Psoas muscle (tissue), 7 donors: ENCODE measurements at regions not wholly inside any gene's neighbourhood (a gene's known extent, or its start where the extent isn't known, plus 50 kb on each side); places are given as distances from the start of the nearest gene placed in this dataset.

Experiments
- ATAC-seq, 4 donors: fragments of 200-7000 bp; cut with Tn5 transposase; one replicate each; pipeline ENCODE4 v1.9.1; 2020; ENCODE audit warnings: moderate library complexity in 3 of 4, mild to moderate bottlenecking in 2 of 4
- DNase-seq, 2 donors: peaks; one replicate each; pipeline ENCODE4 v3.0.0-alpha.2; 2020
- H3K27ac ChIP-seq: fragments of 200-600 bp; one replicate; pipeline ENCODE4 v1.8.0; 2022
- H3K27me3 ChIP-seq, 3 donors: fragments of 200-600 bp in 1 of 3; one replicate each; pipeline versions ENCODE4 v1.6.1 to v1.8.0; 2013 to 2022; ENCODE audit warnings: low read length in 2 of 3, mild to moderate bottlenecking in 2 of 3, moderate library complexity in 1 of 3; ENCODE audit not compliant: insufficient read depth in 3 of 3
- H3K36me3 ChIP-seq, 2 donors: fragments of 200-600 bp in 1 of 2; one replicate each; pipeline versions ENCODE4 v1.6.1 to v1.8.0; 2013 to 2022; ENCODE audit warnings: low read depth in 1 of 2, mild to moderate bottlenecking in 1 of 2, moderate library complexity in 1 of 2; ENCODE audit not compliant: insufficient read depth in 1 of 2
- H3K4me1 ChIP-seq: fragments of 200-600 bp; one replicate; pipeline ENCODE4 v1.8.0; 2022
- H3K4me3 ChIP-seq: fragments of 200-600 bp; one replicate; pipeline ENCODE4 v1.8.0; 2022; ENCODE audit warnings: mild to moderate bottlenecking
- H3K9me3 ChIP-seq: fragments of 200-600 bp; one replicate; pipeline ENCODE4 v1.8.0; 2022
- CTCF ChIP-seq: fragments of 200-600 bp; IDR thresholded peaks from one replicate; pipeline ENCODE4 v1.8.0; 2022; ENCODE audit warnings: antibody characterized with exemption
- WGBS, 3 donors: extraction: QIAGEN DNeasy Blood & Tissue Kit; methylation state at CpG; one replicate each; pipeline versions ENCODE4 v1.1.6 to v1.1.7; 2013; 5-methylcytosine and 5-hydroxymethylcytosine counted together
- intact Hi-C, 2 donors: fragments of 100-400 bp; cut with DNase I; formaldehyde crosslinking; loops; one replicate each; pipeline versions ENCODE4 v1.11.0 to v1.14.2; 2022
- donor health status: healthy with polysubstance abuse.
- donor health status: DM: no; HTN: no; CAD: no; lungs with moderate emphysema.
- donor health status: Bipolar disorder and iron deficiency.
- donor health status: healthy.
- donor health status: DM: yes; HTN: yes; CAD: no.
- donor health status: DM: no; HTN: no; CAD: no.
- donor health status: DM: yes; HTN: yes; CAD: no.

- intact Hi-C loops: no loop called here
- no peaks in the 10 kb centered on the region for H3K9me3 ChIP-seq
- H3K36me3 ChIP-seq: no peaks in the 10 kb centered on the region
- ATAC-seq (no peak), DNase-seq (no peak)
- TF ChIP-seq CTCF: no peak
- H3K27ac ChIP-seq: no peak overlapping the region
- H3K27me3 ChIP-seq: no peaks in the 10 kb centered on the region
- H3K4me1 ChIP-seq: no peaks in the 10 kb centered on the region
- 65 to 83% (median 70%) methylated on average over 6 of the region's 6 CpGs for WGBS, 3 donors
- no peak overlapping the region for H3K4me3 ChIP-seq
These were observed 92.3 kb upstream of the BTG1 start for GRCh38 chr12:92237762-92238523.

GRCh38 chr12:92237262-92237661, 91.6 kb upstream of the BTG1 start:
- Histone ChIP-seq H3K4me3 (no peak overlapping the region), H3K9me3 (no peaks in the 10 kb centered on the region), H3K36me3 (no peaks in the 10 kb centered on the region), H3K27me3 (no peaks in the 10 kb centered on the region), H3K27ac (no peak overlapping the region), H3K4me1 (no peaks in the 10 kb centered on the region)
- DNase-seq (no peak), ATAC-seq (no peak)
- TF ChIP-seq CTCF: no peak
- intact Hi-C loops: no loop called here
- 90 to 100% (median 100%) methylated on average over 1 of the region's 1 CpG for WGBS, 3 donors

- 77 to 91% (median 88%) methylated on average over 7 of the region's 7 CpGs for WGBS, 3 donors
- no peaks in the 10 kb centered on the region for H3K36me3 ChIP-seq
- H3K9me3 ChIP-seq: no peaks in the 10 kb centered on the region
- H3K27ac ChIP-seq: no peak overlapping the region
- H3K4me1 ChIP-seq: no peaks in the 10 kb centered on the region
- no peak for DNase-seq
- TF ChIP-seq CTCF: no peak
- H3K27me3 ChIP-seq: no peaks in the 10 kb centered on the region
- H3K4me3 ChIP-seq: no peak overlapping the region
- no peak for ATAC-seq
- intact Hi-C loops: no loop called here
These were observed 90.2 kb upstream of the BTG1 start for GRCh38 chr12:92235703-92236472.

GRCh38 chr12:92234533-92234932, 88.9 kb upstream of the BTG1 start:
- Histone ChIP-seq H3K9me3 (no peaks in the 10 kb centered on the region), H3K27ac (no peak overlapping the region), H3K27me3 (no peaks in the 10 kb centered on the region), H3K36me3 (no peaks in the 10 kb centered on the region), H3K4me3 (no peak overlapping the region), H3K4me1 (no peaks in the 10 kb centered on the region)
- intact Hi-C loops: no loop called here
- no peak for TF ChIP-seq CTCF
- ATAC-seq (no peak), DNase-seq (no peak)
- WGBS, 3 donors: 93 to 100% (median 97%) methylated on average over 1 of the region's 1 CpG
